DND-41 (cell line): ENCODE measurements at regions not wholly inside any gene's neighbourhood (a gene's known extent, or its start where the extent isn't known, plus 50 kb on each side); places are given as distances from the start of the nearest gene placed in this dataset.

ENCODE experiments used
- EZH2 ChIP-seq: IDR thresholded peaks from 3 replicates; pipeline ENCODE4 v1.6.1; 2012; ENCODE audit warnings: borderline replicate concordance, low read depth, mild to moderate bottlenecking, moderate library complexity, low read length, inconsistent platforms; ENCODE audit not compliant: severe bottlenecking
- TF ChIP-seq, protein P1 (sequence below): IDR thresholded peaks from 2 replicates; pipeline ENCODE4 v1.5.1; 2012; ENCODE audit warnings: borderline replicate concordance, low read length, moderate library complexity, mild to moderate bottlenecking; ENCODE audit not compliant: poor library complexity, severe bottlenecking; ENCODE audit errors: extremely low read depth

- TF ChIP-seq EZH2: no peak
- TF ChIP-seq, protein P1, sequence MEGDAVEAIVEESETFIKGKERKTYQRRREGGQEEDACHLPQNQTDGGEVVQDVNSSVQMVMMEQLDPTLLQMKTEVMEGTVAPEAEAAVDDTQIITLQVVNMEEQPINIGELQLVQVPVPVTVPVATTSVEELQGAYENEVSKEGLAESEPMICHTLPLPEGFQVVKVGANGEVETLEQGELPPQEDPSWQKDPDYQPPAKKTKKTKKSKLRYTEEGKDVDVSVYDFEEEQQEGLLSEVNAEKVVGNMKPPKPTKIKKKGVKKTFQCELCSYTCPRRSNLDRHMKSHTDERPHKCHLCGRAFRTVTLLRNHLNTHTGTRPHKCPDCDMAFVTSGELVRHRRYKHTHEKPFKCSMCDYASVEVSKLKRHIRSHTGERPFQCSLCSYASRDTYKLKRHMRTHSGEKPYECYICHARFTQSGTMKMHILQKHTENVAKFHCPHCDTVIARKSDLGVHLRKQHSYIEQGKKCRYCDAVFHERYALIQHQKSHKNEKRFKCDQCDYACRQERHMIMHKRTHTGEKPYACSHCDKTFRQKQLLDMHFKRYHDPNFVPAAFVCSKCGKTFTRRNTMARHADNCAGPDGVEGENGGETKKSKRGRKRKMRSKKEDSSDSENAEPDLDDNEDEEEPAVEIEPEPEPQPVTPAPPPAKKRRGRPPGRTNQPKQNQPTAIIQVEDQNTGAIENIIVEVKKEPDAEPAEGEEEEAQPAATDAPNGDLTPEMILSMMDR: no peak
Observed at GRCh38 chr1:38365242-38365641, 318.6 kb upstream of the POU3F1 start.
